ENCODE measurements at regions not wholly inside any gene's neighbourhood (a gene's known extent, or its start where the extent isn't known, plus 50 kb on each side); places are given as distances from the start of the nearest gene placed in this dataset.

DNA sequence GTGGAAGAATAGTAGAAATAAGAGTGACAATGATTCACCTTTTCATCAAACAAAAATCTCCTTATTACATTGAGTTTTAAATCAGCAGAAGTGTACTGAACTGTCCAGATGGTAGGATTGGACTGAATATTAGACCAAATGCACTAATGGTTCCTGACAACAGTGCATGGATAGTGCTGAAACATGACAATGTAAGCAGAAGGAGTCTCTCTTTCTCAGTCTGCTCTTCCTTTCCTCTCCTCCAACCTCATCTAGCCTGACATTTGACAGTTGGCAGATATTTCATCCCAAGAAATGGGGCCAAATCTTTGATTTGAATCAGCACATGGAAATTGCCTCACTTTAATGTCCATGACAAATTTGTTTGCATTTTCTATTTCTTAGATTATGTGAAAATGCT lies 225.1 kb upstream of the PLSCR5 start:
- ATAC-seq (no peak), DNase-seq (no peak)
- no peaks in the 10 kb centered on the region for H3K4me1 ChIP-seq
- intact Hi-C loops (cut with DNase I): no loop called here
- H3K27ac ChIP-seq: no peak overlapping the region
- H3K4me3 ChIP-seq: no peak overlapping the region
- no peaks in the 10 kb centered on the region for H3K36me3 ChIP-seq
- TF ChIP-seq, protein P1, sequence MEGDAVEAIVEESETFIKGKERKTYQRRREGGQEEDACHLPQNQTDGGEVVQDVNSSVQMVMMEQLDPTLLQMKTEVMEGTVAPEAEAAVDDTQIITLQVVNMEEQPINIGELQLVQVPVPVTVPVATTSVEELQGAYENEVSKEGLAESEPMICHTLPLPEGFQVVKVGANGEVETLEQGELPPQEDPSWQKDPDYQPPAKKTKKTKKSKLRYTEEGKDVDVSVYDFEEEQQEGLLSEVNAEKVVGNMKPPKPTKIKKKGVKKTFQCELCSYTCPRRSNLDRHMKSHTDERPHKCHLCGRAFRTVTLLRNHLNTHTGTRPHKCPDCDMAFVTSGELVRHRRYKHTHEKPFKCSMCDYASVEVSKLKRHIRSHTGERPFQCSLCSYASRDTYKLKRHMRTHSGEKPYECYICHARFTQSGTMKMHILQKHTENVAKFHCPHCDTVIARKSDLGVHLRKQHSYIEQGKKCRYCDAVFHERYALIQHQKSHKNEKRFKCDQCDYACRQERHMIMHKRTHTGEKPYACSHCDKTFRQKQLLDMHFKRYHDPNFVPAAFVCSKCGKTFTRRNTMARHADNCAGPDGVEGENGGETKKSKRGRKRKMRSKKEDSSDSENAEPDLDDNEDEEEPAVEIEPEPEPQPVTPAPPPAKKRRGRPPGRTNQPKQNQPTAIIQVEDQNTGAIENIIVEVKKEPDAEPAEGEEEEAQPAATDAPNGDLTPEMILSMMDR (IDR thresholded peaks at IDR 0.05): no peak
- no peaks in the 10 kb centered on the region for H3K9me3 ChIP-seq
- no peaks in the 10 kb centered on the region for H3K27me3 ChIP-seq

DNA sequence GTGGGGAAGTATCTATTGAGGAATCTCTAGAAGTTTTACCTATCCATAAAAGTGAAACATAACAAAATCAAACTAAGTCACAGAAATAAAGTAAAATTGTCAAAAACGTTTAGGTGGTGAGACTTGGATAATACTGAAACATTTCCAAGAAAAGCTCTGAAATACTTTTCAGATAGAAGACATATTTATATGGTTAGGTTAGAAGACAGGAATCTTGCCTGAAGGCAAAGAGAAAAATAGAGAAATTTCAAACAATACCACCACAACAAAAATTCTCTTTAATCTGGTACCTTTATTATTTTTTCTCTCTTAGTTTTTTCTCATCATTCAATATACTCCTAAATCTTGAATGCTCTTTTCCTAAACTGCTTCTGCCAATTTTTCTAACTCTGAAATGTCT lies 222.7 kb upstream of the PLSCR5 start:
- Histone ChIP-seq H3K9me3 (no peaks in the 10 kb centered on the region), H3K36me3 (no peaks in the 10 kb centered on the region), H3K4me3 (no peak overlapping the region), H3K27me3 (no peaks in the 10 kb centered on the region), H3K4me1 (no peaks in the 10 kb centered on the region), H3K27ac (no peak overlapping the region)
- no peak for DNase-seq
- TF ChIP-seq, protein P1 (IDR thresholded peaks at IDR 0.05): no peak
- intact Hi-C loops (cut with DNase I): no loop called here
- no peak for ATAC-seq

DNA sequence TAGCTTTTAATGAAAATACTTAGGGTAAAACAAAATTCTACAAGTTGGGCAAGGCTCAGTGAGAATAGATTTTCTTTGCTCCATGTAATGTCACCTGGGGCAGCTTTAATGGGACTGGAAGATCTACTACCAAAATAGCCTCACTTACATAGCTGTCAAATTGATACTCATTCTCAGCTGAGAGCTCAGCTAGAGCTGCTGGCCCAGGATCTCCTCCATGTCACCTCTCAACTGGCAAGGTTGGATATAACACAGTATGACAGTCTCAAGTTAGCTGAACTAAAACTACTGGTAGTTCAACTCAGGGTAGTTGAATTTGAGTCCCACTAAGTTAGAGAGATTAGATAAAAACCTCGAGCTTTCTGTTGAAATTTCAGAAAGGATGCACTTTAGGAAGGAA lies 218.5 kb upstream of the PLSCR5 start:
- H3K36me3 ChIP-seq: no peaks in the 10 kb centered on the region
- H3K4me1 ChIP-seq: no peaks in the 10 kb centered on the region
- no peak overlapping the region for H3K4me3 ChIP-seq
- ATAC-seq (no peak), DNase-seq (no peak)
- H3K9me3 ChIP-seq: no peaks in the 10 kb centered on the region
- no peak overlapping the region for H3K27ac ChIP-seq
- intact Hi-C loops (cut with DNase I): no loop called here
- TF ChIP-seq, protein P1 (IDR thresholded peaks at IDR 0.05): no peak
- H3K27me3 ChIP-seq: no peaks in the 10 kb centered on the region

DNA sequence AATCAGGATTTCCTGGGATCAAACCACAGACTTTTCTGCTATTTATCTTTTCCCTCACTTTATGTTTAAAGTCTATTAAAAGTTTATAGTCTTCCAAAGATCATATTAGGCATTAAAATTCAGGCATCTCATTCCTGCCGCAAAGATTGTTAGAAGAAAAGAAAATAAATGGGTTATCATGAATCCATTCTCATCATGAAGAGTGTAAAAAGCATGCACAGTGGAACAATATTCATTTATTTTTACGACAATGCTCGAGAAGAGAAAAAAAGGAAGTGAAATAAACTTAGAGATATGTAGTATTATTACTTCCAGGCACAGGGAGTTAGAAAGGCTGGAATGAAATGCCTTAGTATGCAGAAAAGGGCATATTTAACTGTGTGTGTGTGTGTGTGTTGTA lies 213.7 kb upstream of the PLSCR5 start:
- Histone ChIP-seq H3K27me3 (no peaks in the 10 kb centered on the region), H3K4me3 (no peak overlapping the region), H3K27ac (no peak overlapping the region), H3K36me3 (no peaks in the 10 kb centered on the region), H3K9me3 (no peaks in the 10 kb centered on the region), H3K4me1 (no peaks in the 10 kb centered on the region)
- intact Hi-C loops (cut with DNase I): no loop called here
- ATAC-seq (no peak), DNase-seq (no peak)
- TF ChIP-seq, protein P1 (IDR thresholded peaks at IDR 0.05): no peak

DNA sequence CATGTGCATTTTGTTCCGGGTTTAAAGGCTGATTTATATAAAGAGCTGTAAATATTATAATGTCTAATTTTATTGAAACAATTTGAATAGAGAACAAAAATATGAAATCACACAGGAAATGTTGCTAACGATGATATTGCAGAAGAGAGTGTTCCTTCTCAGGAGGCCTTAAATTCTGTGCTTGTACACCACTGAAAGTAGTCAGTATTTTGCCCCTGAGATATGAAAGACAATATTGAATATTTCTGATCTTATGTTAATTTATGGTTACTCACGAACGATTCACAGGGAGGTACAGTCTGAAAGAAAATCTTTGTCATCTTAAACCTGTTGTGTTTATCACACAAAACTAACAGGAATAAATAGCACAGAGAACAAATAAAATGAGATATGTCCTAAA lies 213.2 kb upstream of the PLSCR5 start:
- no peak for ATAC-seq
- Histone ChIP-seq H3K9me3 (no peaks in the 10 kb centered on the region), H3K4me3 (no peak overlapping the region), H3K27ac (no peak overlapping the region), H3K4me1 (no peaks in the 10 kb centered on the region), H3K27me3 (no peaks in the 10 kb centered on the region), H3K36me3 (no peaks in the 10 kb centered on the region)
- DNase-seq: no peak
- intact Hi-C loops (cut with DNase I): no loop called here
- TF ChIP-seq, protein P1 (IDR thresholded peaks at IDR 0.05): no peak

Measured in left lung (tissue), 4 donors.